ENCODE measurements at regions not wholly inside any gene's neighbourhood (a gene's known extent, or its start where the extent isn't known, plus 50 kb on each side); places are given as distances from the start of the nearest gene placed in this dataset.

- H3K4me3 ChIP-seq: no peak overlapping the region
- in situ Hi-C loops (cut with MboI) (no loop called here), intact Hi-C loops (cut with micrococcal nuclease) (no loop called here)
- FAIRE-seq (no peak), DNase-seq (ENCODE audit: extremely low read depth in 1 of 4, low spot score in 3 of 4) (no peak), ATAC-seq (no peak)
- H2AFZ ChIP-seq (ENCODE audit: low read depth, low read length): no peak overlapping the region
- H3K79me2 ChIP-seq (ENCODE audit: control insufficient read depth, insufficient read depth, low read length): no peaks in the 10 kb centered on the region
- BruUV-seq (replicated peaks): no TSS peak
- H3K4me1 ChIP-seq (replicated peaks in 1 of 2; ENCODE audit: control insufficient read depth in 2 of 2, insufficient read depth in 2 of 2, low read length in 2 of 2): no peaks in the 10 kb centered on the region
- H3K36me3 ChIP-seq (ENCODE audit: control insufficient read depth, insufficient read depth, low read length): no peaks in the 10 kb centered on the region
- TF ChIP-seq KLF16 (IDR thresholded peaks at IDR 0.05): no peak
- no peak for TF ChIP-seq IRF2 (CRISPR knock-in tag; IDR thresholded peaks at IDR 0.05)
- TF ChIP-seq E2F3 (CRISPR knock-in tag; IDR thresholded peaks at IDR 0.05): no peak
- TF ChIP-seq MYBL2 (IDR thresholded peaks at IDR 0.05; ENCODE audit: low read depth): no peak
- no peak for TF ChIP-seq MYBL2 (CRISPR knock-in tag; IDR thresholded peaks at IDR 0.05; ENCODE audit: borderline replicate concordance)
- TF ChIP-seq C11orf30 (IDR thresholded peaks at IDR 0.05; ENCODE audit: low read depth): no peak
- TF ChIP-seq ZNF3 (CRISPR knock-in tag; IDR thresholded peaks at IDR 0.05): no peak
- TF ChIP-seq POLR2G (IDR thresholded peaks at IDR 0.05; ENCODE audit: low read depth, low read length): no peak
- TF ChIP-seq, protein P1, sequence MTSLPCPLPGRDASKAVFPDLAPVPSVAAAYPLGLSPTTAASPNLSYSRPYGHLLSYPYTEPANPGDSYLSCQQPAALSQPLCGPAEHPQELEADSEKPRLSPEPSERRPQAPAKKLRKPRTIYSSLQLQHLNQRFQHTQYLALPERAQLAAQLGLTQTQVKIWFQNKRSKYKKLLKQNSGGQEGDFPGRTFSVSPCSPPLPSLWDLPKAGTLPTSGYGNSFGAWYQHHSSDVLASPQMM (CRISPR knock-in tag; IDR thresholded peaks at IDR 0.05): no peak
- TF ChIP-seq STAT5B (CRISPR knock-in tag; IDR thresholded peaks at IDR 0.05): no peak
- no peak for TF ChIP-seq ZNF77 (CRISPR knock-in tag; IDR thresholded peaks at IDR 0.05)
- TF ChIP-seq ETV1 (tag; conservative IDR thresholded peaks at IDR 0.05; ENCODE audit: low read depth): no peak
- TF ChIP-seq NEUROD1 (IDR thresholded peaks at IDR 0.05; ENCODE audit: borderline replicate concordance, low read depth, low read length, partially characterized antibody): no peak
- TF ChIP-seq POLR3A (IDR thresholded peaks at IDR 0.05; ENCODE audit: borderline replicate concordance, extremely low read depth, insufficient read depth, insufficient read length): no peak
- no peak for TF ChIP-seq RBM15 (IDR thresholded peaks at IDR 0.05; ENCODE audit: insufficient read depth, low read length)
- TF ChIP-seq PTTG1 (tag; IDR thresholded peaks at IDR 0.05; ENCODE audit: low read depth): no peak
- TF ChIP-seq PTBP1 (IDR thresholded peaks at IDR 0.05; ENCODE audit: low read depth, low read length): no peak
- TF ChIP-seq PTRF (tag; IDR thresholded peaks at IDR 0.05): no peak
- TF ChIP-seq, protein P2, sequence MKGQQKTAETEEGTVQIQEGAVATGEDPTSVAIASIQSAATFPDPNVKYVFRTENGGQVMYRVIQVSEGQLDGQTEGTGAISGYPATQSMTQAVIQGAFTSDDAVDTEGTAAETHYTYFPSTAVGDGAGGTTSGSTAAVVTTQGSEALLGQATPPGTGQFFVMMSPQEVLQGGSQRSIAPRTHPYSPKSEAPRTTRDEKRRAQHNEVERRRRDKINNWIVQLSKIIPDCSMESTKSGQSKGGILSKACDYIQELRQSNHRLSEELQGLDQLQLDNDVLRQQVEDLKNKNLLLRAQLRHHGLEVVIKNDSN (CRISPR knock-in tag; IDR thresholded peaks at IDR 0.05): no peak
- no peak for TF ChIP-seq ZBTB26 (CRISPR knock-in tag; IDR thresholded peaks at IDR 0.05)
- H3K27ac ChIP-seq (ENCODE audit: extremely low read depth, low read depth, low read length): no peak overlapping the region
- CTCF ChIA-PET (ENCODE audit: low intra/inter-chr PET ratio): no interaction called here
- H3K9ac ChIP-seq (ENCODE audit: insufficient read depth in 1 of 2, low read depth in 2 of 2, low read length in 2 of 2): no peak overlapping the region
- no peaks in the 10 kb centered on the region; the same call in 1 of the 2 replicates for H3K9me3 ChIP-seq (replicated peaks; ENCODE audit: control insufficient read depth, insufficient read depth, low read depth, low read length)
- no peak overlapping the region for H3K4me2 ChIP-seq (ENCODE audit: insufficient read depth, low read length)
- no peaks in the 10 kb centered on the region for H3K27me3 ChIP-seq (ENCODE audit: control insufficient read depth in 2 of 2, insufficient read depth in 2 of 2, low read length in 2 of 2)
- no peaks in the 10 kb centered on the region for H3K9me1 ChIP-seq (ENCODE audit: control insufficient read depth, insufficient read depth, low read length)
- no peaks in the 10 kb centered on the region for H4K20me1 ChIP-seq (replicated peaks; ENCODE audit: control insufficient read depth, insufficient read depth, low read length)
- POLR2A ChIA-PET: no interaction called here
- WGBS (ENCODE audit: insufficient coverage, low coverage, missing lambda C conversion rate): 0% methylated on average over 4 of the region's 4 CpGs
Measured at GRCh38 chr4:43458293-43458692, 565.8 kb downstream of the GRXCR1 start.
